H1 (cell line): ENCODE measurements at regions not wholly inside any gene's neighbourhood (a gene's known extent, or its start where the extent isn't known, plus 50 kb on each side); places are given as distances from the start of the nearest gene placed in this dataset.

ENCODE experiments used
- CTCF ChIA-PET: fragments of 300-600 bp; sonication (Branson Sonifier 250); formaldehyde crosslinking; loops from one replicate; lab custom pipeline; 2021; ENCODE audit not compliant: partially characterized antibody; lab: Charles Lee
- POLR2A ChIA-PET: fragments of 300-600 bp; sonication (Branson Sonifier 250); formaldehyde crosslinking; loops from one replicate; lab custom pipeline; 2021; ENCODE audit warnings: inconsistent platforms; ENCODE audit not compliant: partially characterized antibody; lab: Charles Lee
- DNase-seq, 2 experiments: peaks; one replicate each; pipeline versions ENCODE4 v3.0.0 to v3.0.0-alpha.2; 2010 to 2022; ENCODE audit warnings: low spot score in 2 of 2, low read depth in 1 of 2, mixed read lengths in 1 of 2
- FAIRE-seq: peaks from 2 replicates; lab custom pipeline; 2011; peaks lifted over from hg19 to GRCh38; lab: Jason Lieb, UNC
- H2AFZ ChIP-seq: 2 replicates; pipeline ENCODE4 v1.8.1; 2012; ENCODE audit warnings: low read length, inconsistent platforms
- H2AK5ac ChIP-seq: 2 replicates; pipeline ENCODE4 v1.6.1; 2013; ENCODE audit warnings: low read depth, low read length
- H2BK120ac ChIP-seq: replicated peaks from 2 replicates; pipeline ENCODE3; 2013; ENCODE audit warnings: low read depth, low read length, inconsistent platforms
- H2BK12ac ChIP-seq: 2 replicates; pipeline ENCODE4 v1.6.1; 2013; ENCODE audit warnings: low read depth, low read length
- H2BK15ac ChIP-seq: 2 replicates; pipeline ENCODE4 v1.6.1; 2013; ENCODE audit warnings: low read length
- H2BK20ac ChIP-seq: 2 replicates; pipeline ENCODE4 v1.6.1; 2013; ENCODE audit warnings: low read length
- H2BK5ac ChIP-seq: 2 replicates; pipeline ENCODE4 v1.6.1; 2013; ENCODE audit warnings: low read depth, low read length
- H3K14ac ChIP-seq: 2 replicates; pipeline ENCODE4 v1.6.1; 2013; ENCODE audit warnings: inconsistent platforms; ENCODE audit not compliant: insufficient read length
- H3K18ac ChIP-seq: 2 replicates; pipeline ENCODE4 v1.6.1; 2013; ENCODE audit warnings: low read length; ENCODE audit errors: extremely low read depth
- H3K23ac ChIP-seq: 2 replicates; pipeline ENCODE4 v1.6.1; 2013; ENCODE audit warnings: inconsistent platforms; ENCODE audit not compliant: insufficient read length
- H3K23me2 ChIP-seq: 2 replicates; pipeline ENCODE4 v1.6.1; 2013; ENCODE audit warnings: low read depth, low read length
- H3K27ac ChIP-seq: 2 replicates; pipeline ENCODE4 v1.6.1; 2011; ENCODE audit warnings: low read depth, low read length, inconsistent platforms
- H3K27me3 ChIP-seq, 4 experiments: replicated peaks in 1 of 4; 1 replicate in 1 of 4; 2 replicates in 3 of 4; pipeline versions ENCODE4 v1.6.1 to v1.8.1; 2011 to 2013; ENCODE audit warnings: low read length in 3 of 4, mild to moderate bottlenecking in 3 of 4, inconsistent platforms in 2 of 4, mixed read lengths in 2 of 4, moderate library complexity in 1 of 4; ENCODE audit not compliant: control insufficient read depth in 3 of 4, insufficient read depth in 3 of 4; ENCODE audit errors: extremely low read depth in 1 of 4
- H3K36me3 ChIP-seq, 4 experiments: 2 replicates each; pipeline versions ENCODE4 v1.6.1 to v1.8.1; 2011 to 2013; ENCODE audit warnings: mild to moderate bottlenecking in 4 of 4, low read length in 3 of 4, moderate library complexity in 2 of 4, control low read depth in 1 of 4, inconsistent platforms in 1 of 4; ENCODE audit not compliant: insufficient read depth in 4 of 4, control insufficient read depth in 2 of 4
- H3K4ac ChIP-seq: replicated peaks from 2 replicates; pipeline ENCODE3; 2013; ENCODE audit warnings: low read length, low read depth, mixed read lengths, inconsistent platforms; ENCODE audit not compliant: insufficient read length
- H3K4me1 ChIP-seq, 4 experiments: replicated peaks in 1 of 4; 1 replicate in 1 of 4; 2 replicates in 3 of 4; pipeline versions ENCODE4 v1.6.1 to v1.8.1; 2011 to 2013; ENCODE audit warnings: low read length in 3 of 4, inconsistent platforms in 2 of 4, mixed read lengths in 1 of 4; ENCODE audit not compliant: insufficient read depth in 4 of 4, control insufficient read depth in 3 of 4
- H3K4me2 ChIP-seq, 2 experiments: 2 replicates each; pipeline versions ENCODE4 v1.6.1 to v1.8.1; 2011 to 2013; ENCODE audit warnings: low read depth in 2 of 2, low read length in 2 of 2, control low read depth in 1 of 2, inconsistent platforms in 1 of 2, mild to moderate bottlenecking in 1 of 2; ENCODE audit not compliant: insufficient read depth in 1 of 2
- H3K4me3 ChIP-seq, 4 experiments: fragments of 200-600, 300-600 bp in 1 of 4; sonication (generic), shearing (Covaris generic), sonication (Bioruptor Twin) in 1 of 4; 2 replicates each; pipeline versions ENCODE4 v1.5.1 to v1.8.1; 2011 to 2016; ENCODE audit warnings: low read length in 4 of 4, low read depth in 3 of 4, control low read depth in 2 of 4, inconsistent platforms in 2 of 4, mild to moderate bottlenecking in 2 of 4, mixed read lengths in 1 of 4, moderate library complexity in 1 of 4; ENCODE audit not compliant: insufficient read depth in 2 of 4; ENCODE audit errors: extremely low read depth in 1 of 4
- H3K56ac ChIP-seq: replicated peaks from 2 replicates; pipeline ENCODE3; 2013; ENCODE audit warnings: low read depth, mild to moderate bottlenecking, mixed read lengths, low read length, inconsistent platforms; ENCODE audit not compliant: insufficient read length
- H3K79me1 ChIP-seq: 2 replicates; pipeline ENCODE4 v1.6.1; 2013; ENCODE audit warnings: low read depth, low read length, control low read depth
- H3K79me2 ChIP-seq, 2 experiments: 2 replicates each; pipeline versions ENCODE4 v1.6.1 to v1.8.1; 2012 to 2013; ENCODE audit warnings: low read length in 2 of 2, mild to moderate bottlenecking in 2 of 2, inconsistent platforms in 1 of 2; ENCODE audit not compliant: insufficient read depth in 2 of 2, control insufficient read depth in 1 of 2
- H3K9ac ChIP-seq, 4 experiments: replicated peaks in 1 of 4; 1 replicate in 1 of 4; 2 replicates in 3 of 4; pipeline versions ENCODE4 v1.6.1 to v1.8.1; 2011 to 2013; ENCODE audit warnings: low read depth in 3 of 4, low read length in 3 of 4, control low read depth in 2 of 4, mild to moderate bottlenecking in 2 of 4, moderate library complexity in 2 of 4, inconsistent platforms in 1 of 4; ENCODE audit errors: extremely low read depth in 1 of 4
- H3K9me3 ChIP-seq, 2 experiments: 2 replicates each; pipeline versions ENCODE4 v1.6.1 to v1.8.1; 2012 to 2013; ENCODE audit warnings: mild to moderate bottlenecking in 2 of 2, moderate library complexity in 2 of 2, control low read depth in 1 of 2, inconsistent platforms in 1 of 2, low read depth in 1 of 2, low read length in 1 of 2, mixed read lengths in 1 of 2; ENCODE audit not compliant: insufficient read depth in 2 of 2
- H4K20me1 ChIP-seq, 2 experiments: replicated peaks in 1 of 2; 2 replicates each; pipeline versions ENCODE3 to v1.8.1; 2011 to 2013; ENCODE audit warnings: inconsistent platforms in 2 of 2, low read length in 2 of 2, mild to moderate bottlenecking in 1 of 2; ENCODE audit not compliant: insufficient read depth in 2 of 2, control insufficient read depth in 1 of 2
- H4K5ac ChIP-seq: 2 replicates; pipeline ENCODE4 v1.6.1; 2013; ENCODE audit warnings: low read length, low read depth, mixed read lengths, inconsistent platforms; ENCODE audit not compliant: insufficient read length
- H4K8ac ChIP-seq: 2 replicates; pipeline ENCODE4 v1.8.0; 2013; ENCODE audit warnings: mild to moderate bottlenecking, moderate library complexity, low read length, inconsistent platforms; ENCODE audit not compliant: insufficient read depth; ENCODE audit errors: extremely low read depth
- H4K91ac ChIP-seq: replicated peaks from 2 replicates; pipeline ENCODE3; 2013; ENCODE audit warnings: low read length, mixed read lengths, inconsistent platforms; ENCODE audit not compliant: insufficient read length
- ATF3 ChIP-seq: IDR thresholded peaks from 2 replicates; pipeline ENCODE4 v1.6.1; 2011; ENCODE audit warnings: low read depth, mild to moderate bottlenecking, low read length; ENCODE audit not compliant: insufficient read depth

GRCh38 chr13:61751039-61751438 lies 335.4 kb upstream of the PCDH20 start:
- Histone ChIP-seq H4K8ac (no peak overlapping the region), H3K4me2 (no peak overlapping the region), H3K14ac (no peak overlapping the region), H3K18ac (no peak overlapping the region), H2BK5ac (no peak overlapping the region), H4K20me1 (no peaks in the 10 kb centered on the region), H2AK5ac (no peak overlapping the region), H3K9me3 (peaks cover 0 to 3% of the 10 kb centered on the region in 2 experiments; a peak in 1 of 4 replicates), H3K4me1 (no peaks in the 10 kb centered on the region), H4K91ac (no peak overlapping the region), H3K27ac (no peak overlapping the region), H3K79me1 (no peaks in the 10 kb centered on the region), H3K36me3 (no peaks in the 10 kb centered on the region), H3K9ac (no peak overlapping the region), H2BK15ac (no peak overlapping the region), H3K23me2 (no peaks in the 10 kb centered on the region), H3K4me3 (no peak overlapping the region), H4K5ac (no peak overlapping the region), H2BK12ac (no peak overlapping the region), H2AFZ (no peak overlapping the region), H2BK20ac (no peak overlapping the region), H3K79me2 (no peaks in the 10 kb centered on the region), H2BK120ac (no peak overlapping the region), H3K23ac (no peak overlapping the region), H3K56ac (no peak overlapping the region), H3K4ac (no peak overlapping the region), H3K27me3 (no peaks in the 10 kb centered on the region)
- no peak for TF ChIP-seq ATF3
- DNase-seq (no peak), FAIRE-seq (no peak)
- ChIA-PET POLR2A (no interaction called here), CTCF (no interaction called here)
